ENCODE measurements at regions not wholly inside any gene's neighbourhood (a gene's known extent, or its start where the extent isn't known, plus 50 kb on each side); places are given as distances from the start of the nearest gene placed in this dataset.

DNA sequence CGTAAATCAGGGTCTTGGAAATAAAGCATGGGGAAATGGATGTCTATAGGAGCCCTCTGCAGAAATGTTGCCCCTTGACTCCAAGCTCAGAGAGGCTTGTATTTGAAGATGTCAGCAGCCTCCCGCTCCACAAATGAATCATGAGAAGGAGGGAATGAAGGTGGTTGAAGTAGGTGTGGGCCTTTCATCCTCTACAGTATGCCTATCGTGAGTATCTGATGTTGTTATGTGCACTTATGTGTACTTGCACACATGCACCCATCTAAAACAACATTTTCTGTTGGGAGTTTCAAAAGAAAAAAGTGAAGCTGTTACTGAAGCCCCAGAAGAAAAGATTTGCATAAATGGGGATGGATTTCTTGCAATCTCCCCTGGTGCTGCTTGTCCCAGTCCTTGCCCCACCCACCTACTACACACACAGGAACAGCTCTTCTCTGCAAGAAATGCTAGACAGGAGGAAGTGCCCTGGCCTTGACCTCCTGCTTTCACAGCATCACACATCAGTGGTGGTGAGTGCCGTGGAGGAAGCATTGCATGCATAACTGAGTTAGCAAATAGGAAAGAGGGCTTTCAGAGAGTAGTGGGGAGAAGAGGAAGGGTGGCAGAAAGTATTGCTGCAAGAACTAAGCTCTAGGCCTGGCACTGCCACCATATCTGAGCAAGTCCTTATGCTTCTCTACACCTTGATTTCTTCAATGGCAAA is 156.1 kb downstream of the SNX18 start:
- Histone ChIP-seq H3K4me3 (no peak overlapping the region), H3K36me3 (ENCODE audit: control insufficient read depth in 4 of 4, insufficient read depth in 4 of 4, low read length in 4 of 4) (no peaks in the 10 kb centered on the region), H3K9ac (ENCODE audit: insufficient read depth in 1 of 2, low read length in 2 of 2) (no peak overlapping the region), H3K9me3 (ENCODE audit: control insufficient read depth in 4 of 4, insufficient read depth in 3 of 4, low read length in 3 of 4) (peaks cover 0 to 3% (median 0%) of the 10 kb centered on the region in 4 donors), H3K4me1 (ENCODE audit: control insufficient read depth in 5 of 5, insufficient read depth in 5 of 5, low read length in 5 of 5) (peaks cover under 1 to 20% (median 10%) of the 10 kb centered on the region in 5 donors), H3K27me3 (ENCODE audit: control insufficient read depth in 3 of 3, insufficient read depth in 3 of 3, low read length in 2 of 3) (no peaks in the 10 kb centered on the region), H3K27ac (ENCODE audit: low read depth in 1 of 2, low read length in 1 of 2) (peak overlapping the region in 1 of 2 donors; percentile 34)
- 54 to 69% methylated on average over 4 of the region's 4 CpGs for whole genome bisulfite sequencing, 2 donors
- peak; percentile 33 to 58 (median 33) for DNase-seq
- TF ChIP-seq, protein P1, sequence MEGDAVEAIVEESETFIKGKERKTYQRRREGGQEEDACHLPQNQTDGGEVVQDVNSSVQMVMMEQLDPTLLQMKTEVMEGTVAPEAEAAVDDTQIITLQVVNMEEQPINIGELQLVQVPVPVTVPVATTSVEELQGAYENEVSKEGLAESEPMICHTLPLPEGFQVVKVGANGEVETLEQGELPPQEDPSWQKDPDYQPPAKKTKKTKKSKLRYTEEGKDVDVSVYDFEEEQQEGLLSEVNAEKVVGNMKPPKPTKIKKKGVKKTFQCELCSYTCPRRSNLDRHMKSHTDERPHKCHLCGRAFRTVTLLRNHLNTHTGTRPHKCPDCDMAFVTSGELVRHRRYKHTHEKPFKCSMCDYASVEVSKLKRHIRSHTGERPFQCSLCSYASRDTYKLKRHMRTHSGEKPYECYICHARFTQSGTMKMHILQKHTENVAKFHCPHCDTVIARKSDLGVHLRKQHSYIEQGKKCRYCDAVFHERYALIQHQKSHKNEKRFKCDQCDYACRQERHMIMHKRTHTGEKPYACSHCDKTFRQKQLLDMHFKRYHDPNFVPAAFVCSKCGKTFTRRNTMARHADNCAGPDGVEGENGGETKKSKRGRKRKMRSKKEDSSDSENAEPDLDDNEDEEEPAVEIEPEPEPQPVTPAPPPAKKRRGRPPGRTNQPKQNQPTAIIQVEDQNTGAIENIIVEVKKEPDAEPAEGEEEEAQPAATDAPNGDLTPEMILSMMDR (IDR thresholded peaks at IDR 0.05; ENCODE audit: control extremely low read depth, extremely low read depth), result no peak
- ATAC-seq (ENCODE audit: insufficient read depth, low FRiP score), result peak; percentile 10

DNA sequence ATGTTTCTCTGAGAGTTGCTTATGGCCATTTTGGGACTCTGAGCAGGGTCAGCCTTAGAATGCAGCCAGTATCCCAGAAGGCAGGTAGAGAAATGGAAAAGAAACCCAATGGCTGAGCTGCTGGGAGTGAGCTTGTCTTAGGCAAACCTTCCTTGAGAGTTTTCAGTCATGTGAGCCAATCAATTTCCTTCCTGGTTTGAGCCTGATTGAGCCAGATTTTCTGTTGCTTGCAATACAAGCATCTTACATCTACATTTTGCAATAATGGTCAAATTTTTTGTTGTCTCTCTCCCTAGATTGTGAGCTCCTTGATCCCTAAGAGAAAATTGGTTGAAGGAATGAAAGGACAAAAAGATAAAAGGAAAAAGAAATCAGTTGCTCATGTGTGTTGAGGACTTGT is 155.3 kb downstream of the SNX18 start:
- H3K36me3 ChIP-seq (ENCODE audit: control insufficient read depth in 4 of 4, insufficient read depth in 4 of 4, low read length in 4 of 4), result no peaks in the 10 kb centered on the region
- TF ChIP-seq, protein P1 (IDR thresholded peaks at IDR 0.05; ENCODE audit: control extremely low read depth, extremely low read depth), result no peak
- H3K4me3 ChIP-seq, result no peak overlapping the region
- ATAC-seq (ENCODE audit: insufficient read depth, low FRiP score) (no peak), DNase-seq (no peak)
- H3K27ac ChIP-seq (ENCODE audit: low read depth in 1 of 2, low read length in 1 of 2), result no peak overlapping the region
- H3K9me3 ChIP-seq (ENCODE audit: control insufficient read depth in 4 of 4, insufficient read depth in 3 of 4, low read length in 3 of 4), result peaks cover 0 to 3% (median 1%) of the 10 kb centered on the region in 4 donors
- H3K4me1 ChIP-seq (ENCODE audit: control insufficient read depth in 5 of 5, insufficient read depth in 5 of 5, low read length in 5 of 5), result peaks cover 0 to 20% (median 10%) of the 10 kb centered on the region in 5 donors
- H3K9ac ChIP-seq (ENCODE audit: insufficient read depth in 1 of 2, low read length in 2 of 2), result no peak overlapping the region
- H3K27me3 ChIP-seq (ENCODE audit: control insufficient read depth in 3 of 3, insufficient read depth in 3 of 3, low read length in 2 of 3), result no peaks in the 10 kb centered on the region

DNA sequence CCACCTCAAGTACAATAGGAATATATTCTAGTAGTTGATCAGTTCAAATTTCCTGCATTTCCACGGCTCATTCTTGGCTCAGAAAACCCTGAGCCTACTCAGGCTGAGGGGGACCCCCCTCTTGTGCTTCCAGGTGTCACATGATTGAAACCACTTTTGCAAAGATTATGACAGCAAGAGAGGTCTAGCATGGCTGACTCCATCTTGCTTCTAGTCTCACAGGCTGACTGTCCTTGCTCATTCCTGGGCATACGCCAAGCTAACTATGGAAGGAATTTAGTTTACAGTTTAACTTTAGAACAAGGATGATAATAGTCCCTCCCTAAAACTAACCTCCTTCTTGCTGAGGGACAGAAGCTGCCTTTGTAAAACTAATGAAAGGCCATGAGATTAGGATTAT is 154.1 kb downstream of the SNX18 start:
- H3K36me3 ChIP-seq (ENCODE audit: control insufficient read depth in 4 of 4, insufficient read depth in 4 of 4, low read length in 4 of 4), result no peaks in the 10 kb centered on the region
- peak; percentile 26 to 74 (median 71) for DNase-seq
- 68 to 70% methylated on average over 2 of the region's 2 CpGs for WGBS, 2 donors
- ATAC-seq (ENCODE audit: insufficient read depth, low FRiP score), result no peak
- H3K27me3 ChIP-seq (ENCODE audit: control insufficient read depth in 3 of 3, insufficient read depth in 3 of 3, low read length in 2 of 3), result no peaks in the 10 kb centered on the region
- H3K4me1 ChIP-seq (ENCODE audit: control insufficient read depth in 5 of 5, insufficient read depth in 5 of 5, low read length in 5 of 5), result peaks cover 0 to 19% (median 10%) of the 10 kb centered on the region in 5 donors
- no peak overlapping the region for H3K4me3 ChIP-seq
- H3K27ac ChIP-seq (ENCODE audit: low read depth in 1 of 2, low read length in 1 of 2), result peak overlapping the region in 1 of 2 donors; percentile 66
- H3K9ac ChIP-seq (ENCODE audit: insufficient read depth in 1 of 2, low read length in 2 of 2), result no peak overlapping the region
- TF ChIP-seq, protein P1 (IDR thresholded peaks at IDR 0.05; ENCODE audit: control extremely low read depth, extremely low read depth), result no peak
- H3K9me3 ChIP-seq (ENCODE audit: control insufficient read depth in 4 of 4, insufficient read depth in 3 of 4, low read length in 3 of 4), result peaks cover 0 to 3% (median 1%) of the 10 kb centered on the region in 4 donors

Data from lung (tissue), 11 donors.